ENCODE measurements at regions not wholly inside any gene's neighbourhood (a gene's known extent, or its start where the extent isn't known, plus 50 kb on each side); places are given as distances from the start of the nearest gene placed in this dataset.

GRCh38 chr7:131733604-131734003, 177.2 kb upstream of the PODXL start:
- H3K27me3 ChIP-seq (ENCODE audit: control insufficient read depth, extremely low read depth, insufficient read depth, low read length), result peaks cover 16% of the 10 kb centered on the region
- dilution Hi-C loops (cut with MboI; ENCODE audit: extremely low pct_ligation_motif_present, low sequenced_read_pairs), result no loop called here
- no peak overlapping the region for H3K9ac ChIP-seq (ENCODE audit: control insufficient read depth, extremely low read depth, insufficient read depth, low read length)
- H3K9me3 ChIP-seq (ENCODE audit: control insufficient read depth, low read depth, low read length), result no peaks in the 10 kb centered on the region
- no peaks in the 10 kb centered on the region for H3K4me1 ChIP-seq (ENCODE audit: control insufficient read depth, extremely low read depth, insufficient read depth, low read length)
- TF ChIP-seq CTCF (optimal IDR thresholded peaks at IDR 0.05 in 1 of 3, IDR thresholded peaks at IDR 0.05 in 1 of 3, conservative IDR thresholded peaks at IDR 0.05 in 1 of 3; ENCODE audit: extremely low read depth in 1 of 3, insufficient read depth in 2 of 3, low read length in 3 of 3) (no peak), EZH2 (IDR thresholded peaks at IDR 0.05; ENCODE audit: low read length) (no peak)
- H3K4me3 ChIP-seq (ENCODE audit: control insufficient read depth in 2 of 3, extremely low read depth in 1 of 3, insufficient read depth in 2 of 3, low read depth in 1 of 3, low read length in 3 of 3), result no peak overlapping the region
- no peak overlapping the region for H2AFZ ChIP-seq (ENCODE audit: control insufficient read depth, low read length)
- H3K36me3 ChIP-seq (ENCODE audit: control insufficient read depth in 2 of 2, extremely low read depth in 1 of 2, insufficient read depth in 2 of 2, low read length in 2 of 2), result no peaks in the 10 kb centered on the region
- DNase-seq (ENCODE audit: low read depth, low spot score) (no peak), FAIRE-seq (no peak)
- H3K4me2 ChIP-seq (ENCODE audit: control insufficient read depth, extremely low read depth, insufficient read depth, low read depth, low read length), result no peak overlapping the region
- H3K9me1 ChIP-seq (ENCODE audit: control insufficient read depth, extremely low read depth, insufficient read depth, low read length), result no peaks in the 10 kb centered on the region
- no peaks in the 10 kb centered on the region for H4K20me1 ChIP-seq (ENCODE audit: control insufficient read depth, extremely low read depth, insufficient read depth, low read length)
- no peaks in the 10 kb centered on the region for H3K79me2 ChIP-seq (ENCODE audit: control insufficient read depth, insufficient read depth, low read length)
- no peak overlapping the region for H3K27ac ChIP-seq (ENCODE audit: control insufficient read depth, insufficient read depth, low read length)

- H2AFZ ChIP-seq (ENCODE audit: control insufficient read depth, low read length), result no peak overlapping the region
- H4K20me1 ChIP-seq (ENCODE audit: control insufficient read depth, extremely low read depth, insufficient read depth, low read length), result no peaks in the 10 kb centered on the region
- no peak overlapping the region for H3K4me2 ChIP-seq (ENCODE audit: control insufficient read depth, extremely low read depth, insufficient read depth, low read depth, low read length)
- no peaks in the 10 kb centered on the region for H3K4me1 ChIP-seq (ENCODE audit: control insufficient read depth, extremely low read depth, insufficient read depth, low read length)
- dilution Hi-C loops (cut with MboI; ENCODE audit: extremely low pct_ligation_motif_present, low sequenced_read_pairs), result no loop called here
- H3K79me2 ChIP-seq (ENCODE audit: control insufficient read depth, insufficient read depth, low read length), result no peaks in the 10 kb centered on the region
- no peak for TF ChIP-seq CTCF (optimal IDR thresholded peaks at IDR 0.05 in 1 of 3, IDR thresholded peaks at IDR 0.05 in 1 of 3, conservative IDR thresholded peaks at IDR 0.05 in 1 of 3; ENCODE audit: extremely low read depth in 1 of 3, insufficient read depth in 2 of 3, low read length in 3 of 3)
- TF ChIP-seq EZH2 (IDR thresholded peaks at IDR 0.05; ENCODE audit: low read length), result no peak
- no peak overlapping the region for H3K4me3 ChIP-seq (ENCODE audit: control insufficient read depth in 2 of 3, extremely low read depth in 1 of 3, insufficient read depth in 2 of 3, low read depth in 1 of 3, low read length in 3 of 3)
- no peak for DNase-seq (ENCODE audit: low read depth, low spot score)
- peaks cover 27% of the 10 kb centered on the region for H3K27me3 ChIP-seq (ENCODE audit: control insufficient read depth, extremely low read depth, insufficient read depth, low read length)
- no peak for FAIRE-seq
- no peak overlapping the region for H3K27ac ChIP-seq (ENCODE audit: control insufficient read depth, insufficient read depth, low read length)
- H3K36me3 ChIP-seq (ENCODE audit: control insufficient read depth in 2 of 2, extremely low read depth in 1 of 2, insufficient read depth in 2 of 2, low read length in 2 of 2), result no peaks in the 10 kb centered on the region
- H3K9me3 ChIP-seq (ENCODE audit: control insufficient read depth, low read depth, low read length), result no peaks in the 10 kb centered on the region
- H3K9ac ChIP-seq (ENCODE audit: control insufficient read depth, extremely low read depth, insufficient read depth, low read length), result no peak overlapping the region
- no peaks in the 10 kb centered on the region for H3K9me1 ChIP-seq (ENCODE audit: control insufficient read depth, extremely low read depth, insufficient read depth, low read length)
Observed at GRCh38 chr7:131727189-131727588, 170.8 kb upstream of the PODXL start.
